CD4-positive, alpha-beta T cell treated with Interleukin-1 beta for 1 hour (primary cell): ENCODE measurements at regions not wholly inside any gene's neighbourhood (a gene's known extent, or its start where the extent isn't known, plus 50 kb on each side); places are given as distances from the start of the nearest gene placed in this dataset.

Experiments
- DNase-seq, 2 donors: peaks; one replicate each; pipeline ENCODE4 v3.0.0-alpha.2; 2020 to 2022

GRCh38 chrX:80316526-80316925 is 103.7 kb upstream of the TENT5D start:
- DNase-seq: no peak

- DNase-seq: no peak
Observed at GRCh38 chrX:80317646-80318045, 102.6 kb upstream of the TENT5D start.

GRCh38 chrX:80331285-80331684 is 89.0 kb upstream of the TENT5D start:
- no peak for DNase-seq

- DNase-seq: no peak
Observed at GRCh38 chrX:80334583-80334982, 85.7 kb upstream of the TENT5D start.

- DNase-seq: no peak
Observed at GRCh38 chrX:80335062-80335830, 85.0 kb upstream of the TENT5D start.

GRCh38 chrX:80354966-80355465 is 65.2 kb upstream of the TENT5D start:
- DNase-seq: no peak
